Stimulated activated naive CD8-positive, alpha-beta T cell treated with anti-CD3 and anti-CD28 coated beads, Interleukin-15, Interleukin-2, amounts not matched to agents 100 ng/mL and 50 ng/mL, for 24 hours (primary cell): ENCODE measurements at regions not wholly inside any gene's neighbourhood (a gene's known extent, or its start where the extent isn't known, plus 50 kb on each side); places are given as distances from the start of the nearest gene placed in this dataset.

Experiments
- H3K27ac Mint-ChIP-seq: one replicate; pipeline ENCODE4 v1.8.0; 2021; ENCODE audit warnings: mild to moderate bottlenecking, mixed read lengths
- H3K27me3 Mint-ChIP-seq: one replicate; pipeline ENCODE4 v1.8.0; 2021; ENCODE audit warnings: mixed read lengths
- H3K36me3 Mint-ChIP-seq: one replicate; pipeline ENCODE4 v1.8.0; 2021; ENCODE audit warnings: low read depth, mixed read lengths
- H3K4me1 Mint-ChIP-seq: one replicate; pipeline ENCODE4 v1.8.0; 2021; ENCODE audit warnings: low read depth, mixed read lengths
- H3K4me3 Mint-ChIP-seq: one replicate; pipeline ENCODE4 v1.8.0; 2021; ENCODE audit warnings: mild to moderate bottlenecking, mixed read lengths
- H3K9me3 Mint-ChIP-seq: one replicate; pipeline ENCODE4 v1.8.0; 2021; ENCODE audit warnings: mixed read lengths

- Mint-ChIP-seq H3K4me1 (peaks cover 3% of the 10 kb centered on the region), H3K36me3 (no peaks in the 10 kb centered on the region), H3K4me3 (no peak overlapping the region), H3K27me3 (no peaks in the 10 kb centered on the region), H3K27ac (no peak overlapping the region), H3K9me3 (peaks cover 3% of the 10 kb centered on the region)
These were observed 80.8 kb downstream of the DACT1 start for GRCh38 chr14:58718226-58719205.

- H3K9me3 Mint-ChIP-seq: peaks cover 3% of the 10 kb centered on the region
These were observed 84.0 kb downstream of the DACT1 start for GRCh38 chr14:58721723-58722122.

GRCh38 chr14:58722441-58722840, 84.7 kb downstream of the DACT1 start:
- Mint-ChIP-seq H3K27me3 (no peaks in the 10 kb centered on the region), H3K4me1 (no peaks in the 10 kb centered on the region), H3K27ac (no peak overlapping the region), H3K4me3 (no peak overlapping the region), H3K36me3 (no peaks in the 10 kb centered on the region), H3K9me3 (peaks cover 3% of the 10 kb centered on the region)

More at GRCh38 chr14:58721723-58722122, 84.0 kb downstream of the DACT1 start:
- Mint-ChIP-seq H3K27me3 (no peaks in the 10 kb centered on the region), H3K36me3 (no peaks in the 10 kb centered on the region), H3K27ac (no peak overlapping the region), H3K4me1 (no peaks in the 10 kb centered on the region), H3K4me3 (no peak overlapping the region)

- H3K4me1 Mint-ChIP-seq: no peaks in the 10 kb centered on the region
- no peak overlapping the region for H3K4me3 Mint-ChIP-seq
- no peaks in the 10 kb centered on the region for H3K36me3 Mint-ChIP-seq
- H3K27ac Mint-ChIP-seq: no peak overlapping the region
- H3K9me3 Mint-ChIP-seq: peaks cover 3% of the 10 kb centered on the region
- no peaks in the 10 kb centered on the region for H3K27me3 Mint-ChIP-seq
These were observed 86.4 kb downstream of the DACT1 start for GRCh38 chr14:58724206-58724605.

GRCh38 chr14:58724702-58725101, 86.9 kb downstream of the DACT1 start:
- no peak overlapping the region for H3K27ac Mint-ChIP-seq
- no peaks in the 10 kb centered on the region for H3K4me1 Mint-ChIP-seq
- no peaks in the 10 kb centered on the region for H3K36me3 Mint-ChIP-seq
- no peak overlapping the region for H3K4me3 Mint-ChIP-seq
- H3K9me3 Mint-ChIP-seq: peaks cover 2% of the 10 kb centered on the region
- no peaks in the 10 kb centered on the region for H3K27me3 Mint-ChIP-seq

- H3K36me3 Mint-ChIP-seq: no peaks in the 10 kb centered on the region
- H3K27ac Mint-ChIP-seq: no peak overlapping the region
- no peak overlapping the region for H3K4me3 Mint-ChIP-seq
- no peaks in the 10 kb centered on the region for H3K9me3 Mint-ChIP-seq
- H3K27me3 Mint-ChIP-seq: no peaks in the 10 kb centered on the region
- H3K4me1 Mint-ChIP-seq: no peaks in the 10 kb centered on the region
These were observed 87.5 kb downstream of the DACT1 start for GRCh38 chr14:58725226-58725625.

- no peaks in the 10 kb centered on the region for H3K4me1 Mint-ChIP-seq
These were observed 88.1 kb downstream of the DACT1 start for GRCh38 chr14:58725871-58726270.

GRCh38 chr14:58730792-58731464, 93.2 kb downstream of the DACT1 start:
- H3K9me3 Mint-ChIP-seq: no peaks in the 10 kb centered on the region
- H3K36me3 Mint-ChIP-seq: no peaks in the 10 kb centered on the region
- H3K4me3 Mint-ChIP-seq: no peak overlapping the region
- H3K27ac Mint-ChIP-seq: no peak overlapping the region
- peaks cover 7% of the 10 kb centered on the region for H3K27me3 Mint-ChIP-seq
- peaks cover 14% of the 10 kb centered on the region for H3K4me1 Mint-ChIP-seq

More at GRCh38 chr14:58725871-58726270, 88.1 kb downstream of the DACT1 start:
- Mint-ChIP-seq H3K9me3 (no peaks in the 10 kb centered on the region), H3K4me3 (no peak overlapping the region), H3K27ac (no peak overlapping the region), H3K27me3 (peaks cover 4% of the 10 kb centered on the region), H3K36me3 (no peaks in the 10 kb centered on the region)

- Mint-ChIP-seq H3K27me3 (peaks cover 9% of the 10 kb centered on the region), H3K27ac (no peak overlapping the region), H3K4me3 (no peak overlapping the region), H3K9me3 (no peaks in the 10 kb centered on the region), H3K36me3 (no peaks in the 10 kb centered on the region), H3K4me1 (peaks cover 14% of the 10 kb centered on the region)
These were observed 93.9 kb downstream of the DACT1 start for GRCh38 chr14:58731465-58732293.

- no peaks in the 10 kb centered on the region for H3K9me3 Mint-ChIP-seq
- H3K4me3 Mint-ChIP-seq: no peak overlapping the region
- no peaks in the 10 kb centered on the region for H3K36me3 Mint-ChIP-seq
- H3K4me1 Mint-ChIP-seq: peaks cover 14% of the 10 kb centered on the region
- peak overlapping the region; percentile 64 for H3K27ac Mint-ChIP-seq
- peaks cover 9% of the 10 kb centered on the region for H3K27me3 Mint-ChIP-seq
These were observed 94.6 kb downstream of the DACT1 start for GRCh38 chr14:58732387-58732786.

- Mint-ChIP-seq H3K4me1 (peaks cover 14% of the 10 kb centered on the region), H3K27ac (peak overlapping the region; percentile 57), H3K9me3 (no peaks in the 10 kb centered on the region)
These were observed 95.9 kb downstream of the DACT1 start for GRCh38 chr14:58733451-58734208.

GRCh38 chr14:58735596-58735995, 97.8 kb downstream of the DACT1 start:
- Mint-ChIP-seq H3K4me3 (no peak overlapping the region), H3K27me3 (peaks cover 10% of the 10 kb centered on the region), H3K9me3 (no peaks in the 10 kb centered on the region), H3K27ac (no peak overlapping the region), H3K36me3 (no peaks in the 10 kb centered on the region), H3K4me1 (peaks cover 14% of the 10 kb centered on the region)

More at GRCh38 chr14:58733451-58734208, 95.9 kb downstream of the DACT1 start:
- Mint-ChIP-seq H3K27me3 (peaks cover 9% of the 10 kb centered on the region), H3K36me3 (no peaks in the 10 kb centered on the region), H3K4me3 (no peak overlapping the region)

- Mint-ChIP-seq H3K4me1 (peaks cover 10% of the 10 kb centered on the region), H3K27me3 (peaks cover 9% of the 10 kb centered on the region), H3K36me3 (no peaks in the 10 kb centered on the region)
These were observed 98.8 kb downstream of the DACT1 start for GRCh38 chr14:58736606-58737005.

GRCh38 chr14:58737511-58737910, 99.7 kb downstream of the DACT1 start:
- peaks cover 9% of the 10 kb centered on the region for H3K27me3 Mint-ChIP-seq
- H3K4me3 Mint-ChIP-seq: no peak overlapping the region
- no peak overlapping the region for H3K27ac Mint-ChIP-seq
- H3K9me3 Mint-ChIP-seq: no peaks in the 10 kb centered on the region
- peaks cover 10% of the 10 kb centered on the region for H3K4me1 Mint-ChIP-seq
- H3K36me3 Mint-ChIP-seq: no peaks in the 10 kb centered on the region

More at GRCh38 chr14:58736606-58737005, 98.8 kb downstream of the DACT1 start:
- Mint-ChIP-seq H3K9me3 (no peaks in the 10 kb centered on the region), H3K27ac (no peak overlapping the region), H3K4me3 (no peak overlapping the region)
